Ectodermal cell (in vitro differentiated cells): ENCODE measurements at regions not wholly inside any gene's neighbourhood (a gene's known extent, or its start where the extent isn't known, plus 50 kb on each side); places are given as distances from the start of the nearest gene placed in this dataset.

Experiments
- H3K27ac ChIP-seq: 2 replicates; pipeline ENCODE4 v1.7.0; 2013; ENCODE audit warnings: mild to moderate bottlenecking, low read depth, low read length; ENCODE audit not compliant: insufficient read depth, poor library complexity, severe bottlenecking
- H3K27me3 ChIP-seq: 2 replicates; pipeline ENCODE4 v1.7.0; 2013; ENCODE audit warnings: mild to moderate bottlenecking, low read length; ENCODE audit not compliant: insufficient read depth, control insufficient read depth, poor library complexity, severe bottlenecking
- H3K36me3 ChIP-seq: one replicate; pipeline ENCODE4 v1.7.0; 2013; ENCODE audit warnings: low read length; ENCODE audit not compliant: control insufficient read depth, insufficient read depth
- H3K4me1 ChIP-seq: one replicate; pipeline ENCODE4 v1.7.0; 2013; ENCODE audit warnings: low read length; ENCODE audit not compliant: control insufficient read depth, insufficient read depth
- H3K4me3 ChIP-seq: 2 replicates; pipeline ENCODE4 v1.7.0; 2013; ENCODE audit warnings: low read depth, low read length, control low read depth; ENCODE audit not compliant: insufficient read depth
- H3K9me3 ChIP-seq: 2 replicates; pipeline ENCODE4 v1.7.0; 2013; ENCODE audit warnings: mild to moderate bottlenecking, low read length, moderate library complexity; ENCODE audit not compliant: control insufficient read depth
- WGBS, 2 experiments: methylation state at CpG; one replicate each; pipeline ENCODE4 v1.1.7; 2013; ENCODE audit warnings: missing lambda C conversion rate in 2 of 2; 5-methylcytosine and 5-hydroxymethylcytosine counted together

- H3K4me1 ChIP-seq: peaks cover 4% of the 10 kb centered on the region
- no peak overlapping the region for H3K27ac ChIP-seq
- WGBS, 2 experiments: 77 to 94% methylated on average over 1 of the region's 1 CpG
- no peak overlapping the region for H3K4me3 ChIP-seq
- H3K36me3 ChIP-seq: no peaks in the 10 kb centered on the region
- no peaks in the 10 kb centered on the region for H3K27me3 ChIP-seq
- H3K9me3 ChIP-seq: no peaks in the 10 kb centered on the region
These were observed 495.3 kb upstream of the AGTR1 start for GRCh38 chr3:148202386-148202785.

- no peak overlapping the region for H3K4me3 ChIP-seq
- H3K4me1 ChIP-seq: peaks cover 4% of the 10 kb centered on the region
- no peak overlapping the region for H3K27ac ChIP-seq
- 79 to 89% methylated on average over 5 to 6 of the region's 6 CpGs for WGBS, 2 experiments
- H3K36me3 ChIP-seq: no peaks in the 10 kb centered on the region
- no peaks in the 10 kb centered on the region for H3K27me3 ChIP-seq
- H3K9me3 ChIP-seq: no peaks in the 10 kb centered on the region
These were observed 494.2 kb upstream of the AGTR1 start for GRCh38 chr3:148203297-148204010.

- no peak overlapping the region for H3K27ac ChIP-seq
- no peak overlapping the region for H3K4me3 ChIP-seq
- H3K9me3 ChIP-seq: no peaks in the 10 kb centered on the region
- no peaks in the 10 kb centered on the region for H3K36me3 ChIP-seq
- H3K4me1 ChIP-seq: peaks cover 4% of the 10 kb centered on the region
- 80% methylated on average over 1 of the region's 1 CpG; no CpG with 5 or more reads in 1 of the 2 experiments for WGBS, 2 experiments
- H3K27me3 ChIP-seq: no peaks in the 10 kb centered on the region
These were observed 493.6 kb upstream of the AGTR1 start for GRCh38 chr3:148204131-148204530.

- no peaks in the 10 kb centered on the region for H3K36me3 ChIP-seq
- H3K27ac ChIP-seq: no peak overlapping the region
- H3K4me1 ChIP-seq: peaks cover 4% of the 10 kb centered on the region
- no peak overlapping the region for H3K4me3 ChIP-seq
- no peaks in the 10 kb centered on the region for H3K9me3 ChIP-seq
- H3K27me3 ChIP-seq: no peaks in the 10 kb centered on the region
- 92 to 100% methylated on average over 2 of the region's 2 CpGs for WGBS, 2 experiments
These were observed 491.7 kb upstream of the AGTR1 start for GRCh38 chr3:148205977-148206376.

GRCh38 chr3:148206446-148206845 lies 491.3 kb upstream of the AGTR1 start:
- Histone ChIP-seq H3K4me3 (no peak overlapping the region), H3K36me3 (no peaks in the 10 kb centered on the region), H3K4me1 (peaks cover 4% of the 10 kb centered on the region), H3K27ac (no peak overlapping the region), H3K27me3 (no peaks in the 10 kb centered on the region), H3K9me3 (no peaks in the 10 kb centered on the region)
- 77 to 92% methylated on average over 1 of the region's 1 CpG for WGBS, 2 experiments

GRCh38 chr3:148208975-148209374 lies 488.7 kb upstream of the AGTR1 start:
- no peaks in the 10 kb centered on the region for H3K9me3 ChIP-seq
- H3K4me1 ChIP-seq: no peaks in the 10 kb centered on the region
- no peaks in the 10 kb centered on the region for H3K27me3 ChIP-seq
- H3K27ac ChIP-seq: no peak overlapping the region
- no peaks in the 10 kb centered on the region for H3K36me3 ChIP-seq
- H3K4me3 ChIP-seq: no peak overlapping the region

- H3K4me1 ChIP-seq: no peaks in the 10 kb centered on the region
- no peaks in the 10 kb centered on the region for H3K27me3 ChIP-seq
- no peaks in the 10 kb centered on the region for H3K36me3 ChIP-seq
- H3K27ac ChIP-seq: no peak overlapping the region
- no peaks in the 10 kb centered on the region for H3K9me3 ChIP-seq
- no peak overlapping the region for H3K4me3 ChIP-seq
These were observed 486.0 kb upstream of the AGTR1 start for GRCh38 chr3:148211725-148212124.

GRCh38 chr3:148214705-148215104 lies 483.0 kb upstream of the AGTR1 start:
- WGBS, 2 experiments: 100% methylated on average over 1 to 2 of the region's 3 CpGs

GRCh38 chr3:148217317-148217716 lies 480.4 kb upstream of the AGTR1 start:
- Histone ChIP-seq H3K4me1 (no peaks in the 10 kb centered on the region), H3K4me3 (no peak overlapping the region), H3K27ac (no peak overlapping the region), H3K9me3 (no peaks in the 10 kb centered on the region), H3K27me3 (no peaks in the 10 kb centered on the region), H3K36me3 (no peaks in the 10 kb centered on the region)
- 92 to 94% methylated on average over 3 of the region's 3 CpGs for WGBS, 2 experiments

More at GRCh38 chr3:148214705-148215104, 483.0 kb upstream of the AGTR1 start:
- H3K4me1 ChIP-seq: no peaks in the 10 kb centered on the region
- H3K36me3 ChIP-seq: no peaks in the 10 kb centered on the region
- H3K9me3 ChIP-seq: no peaks in the 10 kb centered on the region
- no peak overlapping the region for H3K27ac ChIP-seq
- no peaks in the 10 kb centered on the region for H3K27me3 ChIP-seq
- H3K4me3 ChIP-seq: no peak overlapping the region

GRCh38 chr3:148218222-148218621 lies 479.5 kb upstream of the AGTR1 start:
- Histone ChIP-seq H3K36me3 (no peaks in the 10 kb centered on the region), H3K4me3 (no peak overlapping the region), H3K4me1 (no peaks in the 10 kb centered on the region), H3K9me3 (no peaks in the 10 kb centered on the region), H3K27ac (no peak overlapping the region), H3K27me3 (no peaks in the 10 kb centered on the region)
- WGBS, 2 experiments: 89 to 93% methylated on average over 3 of the region's 3 CpGs

GRCh38 chr3:148219999-148220398 lies 477.7 kb upstream of the AGTR1 start:
- Histone ChIP-seq H3K27me3 (no peaks in the 10 kb centered on the region), H3K4me1 (no peaks in the 10 kb centered on the region), H3K27ac (no peak overlapping the region), H3K36me3 (no peaks in the 10 kb centered on the region), H3K4me3 (no peak overlapping the region), H3K9me3 (no peaks in the 10 kb centered on the region)
- 100% methylated on average over 1 of the region's 2 CpGs; no CpG with 5 or more reads in 1 of the 2 experiments for WGBS, 2 experiments
